Tibial nerve (tissue), 4 donors: ENCODE measurements at regions not wholly inside any gene's neighbourhood (a gene's known extent, or its start where the extent isn't known, plus 50 kb on each side); places are given as distances from the start of the nearest gene placed in this dataset.

Experiments
- DNase-seq, 2 donors: peaks; one replicate each; pipeline ENCODE4 v3.0.0-alpha.2; 2019; ENCODE audit warnings: low spot score in 2 of 2
- H3K27ac ChIP-seq, 4 donors: fragments of 200-600 bp; sonication (generic) in 3 of 4; one replicate each; pipeline ENCODE4 v1.5.1; 2017 to 2019; ENCODE audit warnings: mild to moderate bottlenecking in 1 of 4
- H3K27me3 ChIP-seq, 2 donors: fragments of 200-600 bp; sonication (generic) in 1 of 2; one replicate each; pipeline versions ENCODE4 v1.5.1 to v1.6.0; 2017 to 2019
- H3K36me3 ChIP-seq, 3 donors: fragments of 200-600 bp; sonication (generic); one replicate each; pipeline ENCODE4 v1.5.1; 2018 to 2019
- H3K4me1 ChIP-seq, 4 donors: fragments of 200-600 bp; sonication (generic) in 3 of 4; one replicate each; pipeline ENCODE4 v1.5.1; 2017 to 2019
- H3K4me3 ChIP-seq, 4 donors: fragments of 200-600 bp; sonication (generic) in 3 of 4; one replicate each; pipeline ENCODE4 v1.5.1; 2017 to 2019; ENCODE audit warnings: mild to moderate bottlenecking in 1 of 4, moderate library complexity in 1 of 4
- H3K9me3 ChIP-seq, 4 donors: fragments of 200-600 bp; sonication (generic) in 3 of 4; one replicate each; pipeline ENCODE4 v1.5.1; 2017 to 2019
- EP300 ChIP-seq, 2 donors: sonication (generic); formaldehyde crosslinking; IDR thresholded peaks; one replicate each; pipeline ENCODE4 v1.6.1; 2017; ENCODE audit warnings: antibody characterized with exemption in 2 of 2, mild to moderate bottlenecking in 1 of 2
- POLR2A ChIP-seq, 2 donors: fragments of 450-650 bp; IDR thresholded peaks; one replicate each; pipeline ENCODE4 v1.6.1; 2017; ENCODE audit warnings: antibody characterized with exemption in 2 of 2, mild to moderate bottlenecking in 2 of 2, moderate library complexity in 2 of 2
- WGBS, 2 donors: methylation state at CpG; one replicate each; pipeline ENCODE4 v1.1.5; 2018; 5-methylcytosine and 5-hydroxymethylcytosine counted together
- TF ChIP-seq, protein P1 (sequence below), 5 experiments: fragments of 200-600 bp in 3 of 5; fragments of 450-650 bp in 2 of 5; sonication (generic) in 3 of 5; IDR thresholded peaks; one replicate each; pipeline ENCODE4 v1.5.1; 2016 to 2019; ENCODE audit warnings: antibody characterized with exemption in 5 of 5, mild to moderate bottlenecking in 3 of 5, moderate library complexity in 2 of 5

DNA sequence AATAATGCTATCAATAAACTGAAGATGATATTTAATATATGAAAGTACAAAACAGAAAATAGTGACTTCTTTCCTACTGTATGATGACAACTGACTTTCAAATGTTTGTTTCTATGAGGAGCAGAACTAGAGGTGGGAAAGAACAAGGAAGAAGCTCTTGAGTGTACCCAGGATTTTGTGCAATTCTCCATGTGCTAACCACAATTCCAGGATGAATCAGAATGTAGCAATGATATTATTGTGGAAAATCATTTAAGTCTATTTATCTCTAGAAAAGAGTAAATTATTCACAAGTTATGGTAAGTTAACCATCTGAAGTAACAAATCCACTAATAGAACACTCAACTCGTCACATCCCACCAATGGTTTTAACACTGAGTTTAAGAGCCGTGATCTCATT is 324.1 kb upstream of the EMCN start:
- 90 to 98% methylated on average over 2 of the region's 2 CpGs for WGBS, 2 donors
- H3K4me3 ChIP-seq, result no peak overlapping the region
- no peak for DNase-seq
- TF ChIP-seq POLR2A (IDR thresholded peaks at IDR 0.05) (no peak), EP300 (IDR thresholded peaks at IDR 0.05) (no peak)
- TF ChIP-seq, protein P1, sequence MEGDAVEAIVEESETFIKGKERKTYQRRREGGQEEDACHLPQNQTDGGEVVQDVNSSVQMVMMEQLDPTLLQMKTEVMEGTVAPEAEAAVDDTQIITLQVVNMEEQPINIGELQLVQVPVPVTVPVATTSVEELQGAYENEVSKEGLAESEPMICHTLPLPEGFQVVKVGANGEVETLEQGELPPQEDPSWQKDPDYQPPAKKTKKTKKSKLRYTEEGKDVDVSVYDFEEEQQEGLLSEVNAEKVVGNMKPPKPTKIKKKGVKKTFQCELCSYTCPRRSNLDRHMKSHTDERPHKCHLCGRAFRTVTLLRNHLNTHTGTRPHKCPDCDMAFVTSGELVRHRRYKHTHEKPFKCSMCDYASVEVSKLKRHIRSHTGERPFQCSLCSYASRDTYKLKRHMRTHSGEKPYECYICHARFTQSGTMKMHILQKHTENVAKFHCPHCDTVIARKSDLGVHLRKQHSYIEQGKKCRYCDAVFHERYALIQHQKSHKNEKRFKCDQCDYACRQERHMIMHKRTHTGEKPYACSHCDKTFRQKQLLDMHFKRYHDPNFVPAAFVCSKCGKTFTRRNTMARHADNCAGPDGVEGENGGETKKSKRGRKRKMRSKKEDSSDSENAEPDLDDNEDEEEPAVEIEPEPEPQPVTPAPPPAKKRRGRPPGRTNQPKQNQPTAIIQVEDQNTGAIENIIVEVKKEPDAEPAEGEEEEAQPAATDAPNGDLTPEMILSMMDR (IDR thresholded peaks at IDR 0.05), result no peak
- H3K27me3 ChIP-seq, result no peaks in the 10 kb centered on the region
- no peak overlapping the region for H3K27ac ChIP-seq
- H3K9me3 ChIP-seq, result no peaks in the 10 kb centered on the region
- H3K36me3 ChIP-seq, result no peaks in the 10 kb centered on the region
- H3K4me1 ChIP-seq, result no peaks in the 10 kb centered on the region

DNA sequence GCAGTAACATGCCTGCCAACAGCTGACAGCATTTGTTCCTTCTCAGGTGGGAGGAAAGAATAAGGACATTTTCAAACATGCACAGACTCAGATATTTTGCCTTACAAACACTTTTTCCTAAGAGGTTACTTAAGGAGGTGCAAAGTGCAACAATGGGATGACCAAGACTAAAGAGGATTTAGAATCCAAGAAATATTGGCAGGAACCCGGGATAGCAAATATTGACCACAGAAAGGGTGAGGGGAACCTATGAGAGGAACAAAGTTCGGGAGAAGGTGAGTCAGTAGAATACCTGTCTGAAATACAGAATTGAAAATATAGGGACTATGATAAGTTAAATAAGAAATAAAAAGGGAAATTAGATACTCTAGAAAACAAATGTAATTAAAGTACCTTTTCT is 321.9 kb upstream of the EMCN start:
- Histone ChIP-seq H3K27ac (no peak overlapping the region), H3K9me3 (no peaks in the 10 kb centered on the region), H3K36me3 (no peaks in the 10 kb centered on the region), H3K4me1 (no peaks in the 10 kb centered on the region), H3K27me3 (no peaks in the 10 kb centered on the region), H3K4me3 (no peak overlapping the region)
- no peak for DNase-seq
- no peak for TF ChIP-seq EP300 (IDR thresholded peaks at IDR 0.05)
- TF ChIP-seq POLR2A (IDR thresholded peaks at IDR 0.05), result no peak
- TF ChIP-seq, protein P1 (IDR thresholded peaks at IDR 0.05), result no peak
- 96 to 97% methylated on average over 2 of the region's 2 CpGs for WGBS, 2 donors

DNA sequence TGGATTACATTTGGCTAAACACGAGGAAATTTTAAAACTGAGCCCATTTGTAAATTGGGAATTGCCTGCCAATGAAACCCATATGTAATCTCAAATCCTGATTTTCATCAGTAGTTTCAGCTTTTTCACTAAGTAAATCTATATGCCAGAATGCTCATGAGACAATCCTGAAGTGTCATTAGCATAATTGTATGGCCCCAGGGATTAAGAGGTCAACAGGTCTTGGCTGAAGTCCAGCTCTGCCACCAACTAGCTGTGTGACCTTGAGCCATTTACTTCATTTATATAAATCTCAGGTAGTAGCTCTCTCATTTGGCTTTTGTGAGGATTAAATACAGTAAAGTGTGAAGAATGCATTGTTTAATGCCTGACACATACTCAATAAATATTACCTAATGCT is 320.5 kb upstream of the EMCN start:
- no peak overlapping the region for H3K4me3 ChIP-seq
- no peaks in the 10 kb centered on the region for H3K27me3 ChIP-seq
- H3K9me3 ChIP-seq, result no peaks in the 10 kb centered on the region
- TF ChIP-seq, protein P1 (IDR thresholded peaks at IDR 0.05), result no peak
- no peak for TF ChIP-seq POLR2A (IDR thresholded peaks at IDR 0.05)
- no peak for TF ChIP-seq EP300 (IDR thresholded peaks at IDR 0.05)
- 68 to 79% methylated on average over 1 of the region's 1 CpG for WGBS, 2 donors
- no peak for DNase-seq
- peaks cover 0 to 10% (median 2%) of the 10 kb centered on the region in 4 donors for H3K4me1 ChIP-seq
- no peaks in the 10 kb centered on the region for H3K36me3 ChIP-seq
- H3K27ac ChIP-seq, result no peak overlapping the region

- TF ChIP-seq, protein P1 (IDR thresholded peaks at IDR 0.05), result no peak
- TF ChIP-seq POLR2A (IDR thresholded peaks at IDR 0.05) (no peak), EP300 (IDR thresholded peaks at IDR 0.05) (no peak)
- WGBS, 2 donors, result 72 to 88% methylated on average over 1 of the region's 1 CpG
- Histone ChIP-seq H3K4me1 (peaks cover 0 to 10% (median 2%) of the 10 kb centered on the region in 4 donors), H3K27me3 (no peaks in the 10 kb centered on the region), H3K27ac (no peak overlapping the region), H3K4me3 (no peak overlapping the region), H3K36me3 (no peaks in the 10 kb centered on the region), H3K9me3 (no peaks in the 10 kb centered on the region)
- DNase-seq, result no peak
These were observed 319.1 kb upstream of the EMCN start for GRCh38 chr4:100836929-100837328.

- Histone ChIP-seq H3K4me1 (peaks cover 0 to 10% (median 2%) of the 10 kb centered on the region in 4 donors), H3K4me3 (no peak overlapping the region), H3K36me3 (no peaks in the 10 kb centered on the region), H3K27ac (no peak overlapping the region), H3K27me3 (no peaks in the 10 kb centered on the region), H3K9me3 (no peaks in the 10 kb centered on the region)
- TF ChIP-seq EP300 (IDR thresholded peaks at IDR 0.05) (no peak), POLR2A (IDR thresholded peaks at IDR 0.05) (no peak)
- TF ChIP-seq, protein P1 (IDR thresholded peaks at IDR 0.05), result no peak
- DNase-seq, result no peak
These were observed 316.8 kb upstream of the EMCN start for GRCh38 chr4:100834616-100835015.
